Mucosa of rectum (tissue), 2 donors: ENCODE measurements at regions not wholly inside any gene's neighbourhood (a gene's known extent, or its start where the extent isn't known, plus 50 kb on each side); places are given as distances from the start of the nearest gene placed in this dataset.

Experiments
- H3K27ac ChIP-seq, 2 donors: one replicate each; pipeline ENCODE4 v1.7.0; 2013; ENCODE audit warnings: inconsistent platforms in 2 of 2, low read depth in 2 of 2, low read length in 2 of 2
- H3K27me3 ChIP-seq, 2 donors: one replicate each; pipeline ENCODE4 v1.7.0; 2013; ENCODE audit warnings: low read length in 2 of 2; ENCODE audit not compliant: control insufficient read depth in 2 of 2, insufficient read depth in 2 of 2
- H3K36me3 ChIP-seq, 2 donors: one replicate each; pipeline ENCODE4 v1.7.0; 2013; ENCODE audit warnings: low read length in 2 of 2; ENCODE audit not compliant: control insufficient read depth in 2 of 2, insufficient read depth in 2 of 2
- H3K4me1 ChIP-seq, 2 donors: one replicate each; pipeline ENCODE4 v1.7.0; 2013; ENCODE audit warnings: low read length in 2 of 2, mild to moderate bottlenecking in 1 of 2; ENCODE audit not compliant: control insufficient read depth in 2 of 2, insufficient read depth in 2 of 2
- H3K4me3 ChIP-seq, 2 donors: one replicate each; pipeline ENCODE4 v1.7.0; 2013; ENCODE audit warnings: low read length in 2 of 2
- H3K9ac ChIP-seq, 2 donors: one replicate each; pipeline ENCODE4 v1.7.0; 2013; ENCODE audit warnings: low read length in 2 of 2, low read depth in 1 of 2, mild to moderate bottlenecking in 1 of 2
- H3K9me3 ChIP-seq, 2 donors: one replicate each; pipeline ENCODE4 v1.7.0; 2013; ENCODE audit warnings: low read length in 2 of 2; ENCODE audit not compliant: control insufficient read depth in 2 of 2
- donor health status: healthy.
- donor health status: Normal muscosa, but diverticular disease.

GRCh38 chr21:22225299-22225698 is 1227.1 kb downstream of the NCAM2 start:
- Histone ChIP-seq H3K4me1 (no peaks in the 10 kb centered on the region), H3K27me3 (no peaks in the 10 kb centered on the region), H3K4me3 (no peak overlapping the region), H3K9ac (no peak overlapping the region), H3K27ac (no peak overlapping the region), H3K36me3 (no peaks in the 10 kb centered on the region), H3K9me3 (no peaks in the 10 kb centered on the region)

GRCh38 chr21:22231013-22231412 is 1232.8 kb downstream of the NCAM2 start:
- H3K4me3 ChIP-seq, result no peak overlapping the region
- no peaks in the 10 kb centered on the region for H3K4me1 ChIP-seq
- H3K9me3 ChIP-seq, result no peaks in the 10 kb centered on the region
- H3K9ac ChIP-seq, result no peak overlapping the region
- no peaks in the 10 kb centered on the region for H3K36me3 ChIP-seq
- no peak overlapping the region for H3K27ac ChIP-seq
- no peaks in the 10 kb centered on the region for H3K27me3 ChIP-seq

- Histone ChIP-seq H3K9me3 (no peaks in the 10 kb centered on the region), H3K4me3 (no peak overlapping the region), H3K27ac (no peak overlapping the region), H3K4me1 (no peaks in the 10 kb centered on the region), H3K9ac (no peak overlapping the region), H3K27me3 (no peaks in the 10 kb centered on the region), H3K36me3 (no peaks in the 10 kb centered on the region)
Observed at GRCh38 chr21:22235866-22236590, 1237.8 kb downstream of the NCAM2 start.

GRCh38 chr21:22244516-22244915 is 1246.3 kb downstream of the NCAM2 start:
- no peak overlapping the region for H3K27ac ChIP-seq

GRCh38 chr21:22250355-22250754 is 1252.1 kb downstream of the NCAM2 start:
- no peaks in the 10 kb centered on the region for H3K36me3 ChIP-seq
- H3K9me3 ChIP-seq, result peaks cover 0 to 3% of the 10 kb centered on the region in 2 donors
- H3K4me1 ChIP-seq, result no peaks in the 10 kb centered on the region
- no peaks in the 10 kb centered on the region for H3K27me3 ChIP-seq
- H3K9ac ChIP-seq, result no peak overlapping the region
- no peak overlapping the region for H3K4me3 ChIP-seq
- no peak overlapping the region for H3K27ac ChIP-seq

More at GRCh38 chr21:22244516-22244915, 1246.3 kb downstream of the NCAM2 start:
- Histone ChIP-seq H3K9ac (no peak overlapping the region), H3K4me3 (no peak overlapping the region), H3K4me1 (no peaks in the 10 kb centered on the region), H3K36me3 (no peaks in the 10 kb centered on the region), H3K9me3 (peaks cover 0 to 2% of the 10 kb centered on the region in 2 donors), H3K27me3 (no peaks in the 10 kb centered on the region)

GRCh38 chr21:22253761-22254160 is 1255.6 kb downstream of the NCAM2 start:
- H3K36me3 ChIP-seq, result no peaks in the 10 kb centered on the region
- H3K27ac ChIP-seq, result no peak overlapping the region
- no peaks in the 10 kb centered on the region for H3K27me3 ChIP-seq
- no peak overlapping the region for H3K4me3 ChIP-seq
- H3K9me3 ChIP-seq, result peaks cover 0 to 3% of the 10 kb centered on the region in 2 donors
- no peaks in the 10 kb centered on the region for H3K4me1 ChIP-seq
- H3K9ac ChIP-seq, result no peak overlapping the region

GRCh38 chr21:22258821-22259220 is 1260.6 kb downstream of the NCAM2 start:
- H3K4me3 ChIP-seq, result no peak overlapping the region
- no peaks in the 10 kb centered on the region for H3K27me3 ChIP-seq
- no peak overlapping the region for H3K9ac ChIP-seq
- H3K36me3 ChIP-seq, result no peaks in the 10 kb centered on the region
- H3K27ac ChIP-seq, result no peak overlapping the region
- H3K9me3 ChIP-seq, result peaks cover 0 to 3% of the 10 kb centered on the region in 2 donors
- H3K4me1 ChIP-seq, result no peaks in the 10 kb centered on the region

GRCh38 chr21:22260274-22260673 is 1262.1 kb downstream of the NCAM2 start:
- no peaks in the 10 kb centered on the region for H3K9me3 ChIP-seq
- H3K36me3 ChIP-seq, result no peaks in the 10 kb centered on the region
- H3K4me3 ChIP-seq, result no peak overlapping the region
- no peaks in the 10 kb centered on the region for H3K4me1 ChIP-seq
- no peak overlapping the region for H3K9ac ChIP-seq
- H3K27ac ChIP-seq, result no peak overlapping the region
- no peaks in the 10 kb centered on the region for H3K27me3 ChIP-seq

- H3K4me3 ChIP-seq, result no peak overlapping the region
- H3K27me3 ChIP-seq, result no peaks in the 10 kb centered on the region
- H3K36me3 ChIP-seq, result no peaks in the 10 kb centered on the region
- H3K9ac ChIP-seq, result no peak overlapping the region
- no peak overlapping the region for H3K27ac ChIP-seq
- no peaks in the 10 kb centered on the region for H3K4me1 ChIP-seq
- no peaks in the 10 kb centered on the region for H3K9me3 ChIP-seq
Observed at GRCh38 chr21:22263890-22264289, 1265.7 kb downstream of the NCAM2 start.

- no peaks in the 10 kb centered on the region for H3K36me3 ChIP-seq
- H3K4me3 ChIP-seq, result no peak overlapping the region
- H3K9me3 ChIP-seq, result no peaks in the 10 kb centered on the region
- no peak overlapping the region for H3K27ac ChIP-seq
- H3K27me3 ChIP-seq, result no peaks in the 10 kb centered on the region
- no peak overlapping the region for H3K9ac ChIP-seq
- no peaks in the 10 kb centered on the region for H3K4me1 ChIP-seq
Observed at GRCh38 chr21:22277341-22277740, 1279.1 kb downstream of the NCAM2 start.
